Peyer's patch (tissue), 4 donors: ENCODE measurements at regions not wholly inside any gene's neighbourhood (a gene's known extent, or its start where the extent isn't known, plus 50 kb on each side); places are given as distances from the start of the nearest gene placed in this dataset.

Experiments
- POLR2A ChIP-seq, 2 donors: fragments of 450-650 bp; IDR thresholded peaks; one replicate each; pipeline ENCODE4 v1.5.1; 2017; ENCODE audit warnings: antibody characterized with exemption in 2 of 2, mild to moderate bottlenecking in 2 of 2, moderate library complexity in 2 of 2
- TF ChIP-seq, protein P1 (sequence below), 6 experiments: fragments of 450-650 bp in 4 of 6; fragments of 200-600 bp in 2 of 6; sonication (generic) in 1 of 6; IDR thresholded peaks; one replicate each; pipeline ENCODE4 v1.5.1; 2017 to 2019; ENCODE audit warnings: antibody characterized with exemption in 6 of 6, mild to moderate bottlenecking in 3 of 6, moderate library complexity in 1 of 6

GRCh38 chr20:6599876-6600735 lies 167.4 kb upstream of the BMP2 start:
- TF ChIP-seq, protein P1, sequence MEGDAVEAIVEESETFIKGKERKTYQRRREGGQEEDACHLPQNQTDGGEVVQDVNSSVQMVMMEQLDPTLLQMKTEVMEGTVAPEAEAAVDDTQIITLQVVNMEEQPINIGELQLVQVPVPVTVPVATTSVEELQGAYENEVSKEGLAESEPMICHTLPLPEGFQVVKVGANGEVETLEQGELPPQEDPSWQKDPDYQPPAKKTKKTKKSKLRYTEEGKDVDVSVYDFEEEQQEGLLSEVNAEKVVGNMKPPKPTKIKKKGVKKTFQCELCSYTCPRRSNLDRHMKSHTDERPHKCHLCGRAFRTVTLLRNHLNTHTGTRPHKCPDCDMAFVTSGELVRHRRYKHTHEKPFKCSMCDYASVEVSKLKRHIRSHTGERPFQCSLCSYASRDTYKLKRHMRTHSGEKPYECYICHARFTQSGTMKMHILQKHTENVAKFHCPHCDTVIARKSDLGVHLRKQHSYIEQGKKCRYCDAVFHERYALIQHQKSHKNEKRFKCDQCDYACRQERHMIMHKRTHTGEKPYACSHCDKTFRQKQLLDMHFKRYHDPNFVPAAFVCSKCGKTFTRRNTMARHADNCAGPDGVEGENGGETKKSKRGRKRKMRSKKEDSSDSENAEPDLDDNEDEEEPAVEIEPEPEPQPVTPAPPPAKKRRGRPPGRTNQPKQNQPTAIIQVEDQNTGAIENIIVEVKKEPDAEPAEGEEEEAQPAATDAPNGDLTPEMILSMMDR (IDR thresholded peaks at IDR 0.05) = no peak
- no peak for TF ChIP-seq POLR2A (IDR thresholded peaks at IDR 0.05)
